OCI-LY7 (cell line): ENCODE measurements at regions not wholly inside any gene's neighbourhood (a gene's known extent, or its start where the extent isn't known, plus 50 kb on each side); places are given as distances from the start of the nearest gene placed in this dataset.

Source experiments
- BruUV-seq: library from RNA; stranded (reverse); fragments of 400-500 nt; replicated peaks from 2 replicates; lab custom pipeline; 2021; lab: Mats Ljungman, UMichigan
- CTCF ChIA-PET: fragments of 300-600 bp; sonication (Branson Sonifier 250); formaldehyde crosslinking; loops from one replicate; lab custom pipeline; 2022; ENCODE audit warnings: antibody characterized with exemption; ENCODE audit not compliant: unreplicated experiment; lab: Charles Lee
- POLR2A ChIA-PET: fragments of 300-600 bp; sonication (Branson Sonifier 250); formaldehyde crosslinking; loops from one replicate; lab custom pipeline; 2022; ENCODE audit warnings: antibody characterized with exemption; lab: Charles Lee
- DNase-seq: peaks from one replicate; pipeline ENCODE4 v3.0.0-alpha.2; 2015; ENCODE audit warnings: low spot score
- H2AFZ ChIP-seq: fragments of 200-600 bp; sonication (generic), shearing (Covaris generic); 2 replicates; pipeline ENCODE4 v1.6.1; 2014; ENCODE audit warnings: mild to moderate bottlenecking, antibody characterized with exemption, low read length, moderate library complexity
- H3K27ac ChIP-seq: fragments of 200-600 bp; sonication (generic); 2 replicates; pipeline ENCODE4 v1.5.1; 2014; ENCODE audit warnings: mixed run types, low read depth, mild to moderate bottlenecking, moderate library complexity, low read length, inconsistent platforms; ENCODE audit not compliant: poor library complexity, severe bottlenecking
- H3K36me3 ChIP-seq: fragments of 200-600 bp; sonication (generic); 2 replicates; pipeline ENCODE4 v1.6.1; 2014; ENCODE audit warnings: mild to moderate bottlenecking, antibody characterized with exemption, low read length, moderate library complexity, mixed read lengths; ENCODE audit not compliant: insufficient read depth
- H3K4me1 ChIP-seq: fragments of 200-600 bp; sonication (generic); 2 replicates; pipeline ENCODE4 v1.5.1; 2014; ENCODE audit warnings: mild to moderate bottlenecking, low read length; ENCODE audit not compliant: insufficient read depth, poor library complexity, severe bottlenecking
- H3K4me2 ChIP-seq: fragments of 200-600 bp; sonication (generic); 2 replicates; pipeline ENCODE4 v1.6.1; 2014; ENCODE audit warnings: mild to moderate bottlenecking, low read length
- H3K4me3 ChIP-seq: fragments of 200-600 bp; sonication (generic); 2 replicates; pipeline ENCODE4 v1.5.1; 2014; ENCODE audit warnings: mild to moderate bottlenecking, low read depth, low read length; ENCODE audit not compliant: poor library complexity, severe bottlenecking
- H3K79me2 ChIP-seq: fragments of 200-600 bp; sonication (generic); 2 replicates; pipeline ENCODE4 v1.6.1; 2016; ENCODE audit warnings: low read depth, mild to moderate bottlenecking, low read length, moderate library complexity, mixed read lengths; ENCODE audit not compliant: insufficient read depth
- H3K9me2 ChIP-seq: fragments of 200-600 bp; sonication (generic); 2 replicates; pipeline ENCODE4 v1.6.1; 2016; ENCODE audit warnings: mild to moderate bottlenecking, low read length, mixed read lengths; ENCODE audit not compliant: insufficient read depth
- H3K9me3 ChIP-seq: fragments of 200-600 bp; sonication (generic); 2 replicates; pipeline ENCODE4 v1.6.1; 2014; ENCODE audit warnings: mild to moderate bottlenecking, mixed run types, low read length, mixed read lengths
- H4K20me1 ChIP-seq: fragments of 200-600 bp; sonication (generic); 2 replicates; pipeline ENCODE4 v1.6.1; 2014; ENCODE audit warnings: mild to moderate bottlenecking, antibody characterized with exemption, low read length, moderate library complexity, mixed read lengths; ENCODE audit not compliant: insufficient read depth
- CTCF ChIP-seq: fragments of 200-600 bp; sonication (generic); conservative IDR thresholded peaks from 2 replicates; pipeline ENCODE4 v1.5.1; 2014; ENCODE audit warnings: mild to moderate bottlenecking, antibody characterized with exemption, low read length, moderate library complexity, mixed read lengths
- EZH2phosphoT487 ChIP-seq: fragments of 200-600 bp; sonication (generic); IDR thresholded peaks from 2 replicates; pipeline ENCODE4 v1.6.1; 2018; ENCODE audit warnings: low read depth, borderline replicate concordance, mild to moderate bottlenecking, mixed run types, antibody characterized with exemption, low read length, moderate library complexity, mixed read lengths
- intact Hi-C: fragments of 100-400 bp; cut with micrococcal nuclease; formaldehyde crosslinking; loops from one replicate; pipeline ENCODE4 v1.10.0; 2022; ENCODE audit not compliant: unreplicated experiment

DNA sequence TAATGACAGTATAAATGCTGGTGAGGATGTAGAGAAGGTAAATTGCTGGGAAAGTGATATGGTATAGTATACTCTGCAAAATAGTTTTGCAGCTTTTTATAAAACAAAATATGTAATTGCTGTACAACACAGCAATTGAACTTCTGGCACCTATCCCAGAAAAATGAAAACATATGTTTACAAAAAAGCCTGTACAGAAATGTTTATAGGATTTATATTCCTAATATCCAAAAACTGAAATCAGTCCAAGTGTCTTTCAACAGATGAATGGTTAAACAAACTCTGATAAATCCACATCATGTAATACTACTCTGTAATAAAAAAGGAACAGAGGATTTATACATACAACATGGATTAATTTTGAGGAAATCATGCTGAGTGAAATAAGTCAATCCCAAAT lies 198.4 kb upstream of the ACTRT1 start:
- no peaks in the 10 kb centered on the region for H4K20me1 ChIP-seq
- intact Hi-C loops = no loop called here
- TF ChIP-seq EZH2phosphoT487 (no peak), CTCF (no peak)
- no peak overlapping the region for H2AFZ ChIP-seq
- H3K4me3 ChIP-seq = no peak overlapping the region
- POLR2A ChIA-PET = no interaction called here
- H3K36me3 ChIP-seq = no peaks in the 10 kb centered on the region
- H3K9me3 ChIP-seq = no peaks in the 10 kb centered on the region
- no peaks in the 10 kb centered on the region for H3K4me1 ChIP-seq
- no peaks in the 10 kb centered on the region for H3K9me2 ChIP-seq
- H3K4me2 ChIP-seq = no peak overlapping the region
- DNase-seq = no peak
- CTCF ChIA-PET = no interaction called here
- H3K79me2 ChIP-seq = no peaks in the 10 kb centered on the region
- H3K27ac ChIP-seq = no peak overlapping the region
- no TSS peak for BruUV-seq

- TF ChIP-seq EZH2phosphoT487 (no peak), CTCF (no peak)
- no peaks in the 10 kb centered on the region for H3K9me3 ChIP-seq
- H3K9me2 ChIP-seq = no peaks in the 10 kb centered on the region
- H3K79me2 ChIP-seq = no peaks in the 10 kb centered on the region
- no peak overlapping the region for H3K4me2 ChIP-seq
- BruUV-seq = no TSS peak
- ChIA-PET POLR2A (no interaction called here), CTCF (no interaction called here)
- H3K36me3 ChIP-seq = no peaks in the 10 kb centered on the region
- intact Hi-C loops = no loop called here
- H3K4me1 ChIP-seq = no peaks in the 10 kb centered on the region
- H3K4me3 ChIP-seq = no peak overlapping the region
- H3K27ac ChIP-seq = no peak overlapping the region
- DNase-seq = no peak
- H2AFZ ChIP-seq = no peak overlapping the region
- no peaks in the 10 kb centered on the region for H4K20me1 ChIP-seq
Observed at GRCh38 chrX:128216364-128216763, 164.2 kb upstream of the ACTRT1 start.

DNA sequence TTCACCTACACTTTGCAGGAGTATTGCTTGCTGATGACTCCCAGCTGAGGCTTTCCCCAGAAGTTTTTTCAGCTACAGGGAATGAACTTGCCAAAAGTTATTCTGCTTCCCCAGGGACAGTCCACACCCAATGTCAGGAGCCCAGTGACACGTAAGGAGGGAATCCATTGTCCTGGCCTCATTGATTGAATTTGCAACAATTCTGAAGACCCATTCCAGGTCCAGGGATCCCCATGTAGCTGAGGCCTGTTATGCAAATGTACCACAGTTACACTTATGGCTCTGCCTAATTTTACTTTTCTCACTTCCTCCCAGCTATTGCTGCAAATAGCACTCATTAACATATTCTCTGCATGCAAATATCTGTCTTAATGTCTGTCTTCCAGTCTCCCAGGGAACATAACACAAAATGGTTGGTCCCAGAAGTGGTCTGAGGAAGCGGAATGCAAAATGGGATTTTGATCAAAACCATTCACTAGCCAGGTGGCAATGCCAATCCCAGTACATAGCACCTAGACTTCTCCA lies 113.7 kb upstream of the ACTRT1 start:
- DNase-seq = no peak
- CTCF ChIA-PET = no interaction called here
- Histone ChIP-seq H3K9me2 (no peaks in the 10 kb centered on the region), H2AFZ (no peak overlapping the region), H3K4me2 (no peak overlapping the region), H4K20me1 (no peaks in the 10 kb centered on the region), H3K79me2 (no peaks in the 10 kb centered on the region), H3K4me3 (no peak overlapping the region), H3K4me1 (no peaks in the 10 kb centered on the region), H3K36me3 (no peaks in the 10 kb centered on the region), H3K27ac (no peak overlapping the region), H3K9me3 (no peaks in the 10 kb centered on the region)
- BruUV-seq = no TSS peak
- intact Hi-C loops = no loop called here
- POLR2A ChIA-PET = no interaction called here
- TF ChIP-seq EZH2phosphoT487 (no peak), CTCF (no peak)
